ENCODE measurements at regions not wholly inside any gene's neighbourhood (a gene's known extent, or its start where the extent isn't known, plus 50 kb on each side); places are given as distances from the start of the nearest gene placed in this dataset.

GRCh38 chr2:122532481-122532880 lies 777.0 kb downstream of the TSN start:
- no peak overlapping the region for H3K27ac ChIP-seq
- no peak for TF ChIP-seq CTCF (conservative IDR thresholded peaks at IDR 0.05; ENCODE audit: low read depth)
- no peak for DNase-seq (ENCODE audit: low spot score)
- ChIA-PET CTCF (no interaction called here), POLR2A (ENCODE audit: low non-redundant PET) (no interaction called here)

- no peak overlapping the region for H3K27ac ChIP-seq
- POLR2A ChIA-PET (ENCODE audit: low non-redundant PET): no interaction called here
- CTCF ChIA-PET: no interaction called here
- TF ChIP-seq CTCF (conservative IDR thresholded peaks at IDR 0.05; ENCODE audit: low read depth): no peak
- no peak for DNase-seq (ENCODE audit: low spot score)
Observed at GRCh38 chr2:122535960-122536505, 780.6 kb downstream of the TSN start.

DNA sequence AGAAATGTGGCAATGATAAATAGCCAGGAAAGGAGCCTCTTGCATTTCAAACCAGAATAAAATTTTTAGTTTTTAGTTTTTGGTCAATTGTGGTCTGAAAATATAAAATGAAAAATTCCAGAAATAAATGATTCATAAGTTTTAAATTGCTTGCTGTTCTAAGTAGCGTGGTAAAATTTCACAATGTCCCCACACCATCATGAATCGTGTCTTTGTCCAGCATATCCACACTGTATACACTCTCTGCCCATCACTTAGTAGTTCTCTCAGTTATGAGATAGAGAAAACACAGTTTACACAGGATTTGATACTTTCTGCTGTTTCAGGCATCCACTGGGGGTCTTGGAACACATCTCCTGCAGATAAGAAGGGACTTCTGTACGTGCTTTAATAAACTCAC lies 783.9 kb downstream of the TSN start:
- ChIA-PET POLR2A (ENCODE audit: low non-redundant PET) (no interaction called here), CTCF (no interaction called here)
- TF ChIP-seq CTCF (conservative IDR thresholded peaks at IDR 0.05; ENCODE audit: low read depth): no peak
- DNase-seq (ENCODE audit: low spot score): no peak
- no peak overlapping the region for H3K27ac ChIP-seq

GRCh38 chr2:122539920-122540319 lies 784.5 kb downstream of the TSN start:
- CTCF ChIA-PET: no interaction called here
- no peak for DNase-seq (ENCODE audit: low spot score)

GRCh38 chr2:122542236-122542635 lies 786.8 kb downstream of the TSN start:
- no peak for TF ChIP-seq CTCF (conservative IDR thresholded peaks at IDR 0.05; ENCODE audit: low read depth)
- no peak overlapping the region for H3K27ac ChIP-seq
- DNase-seq (ENCODE audit: low spot score): no peak
- ChIA-PET CTCF (no interaction called here), POLR2A (ENCODE audit: low non-redundant PET) (no interaction called here)

More at GRCh38 chr2:122539920-122540319, 784.5 kb downstream of the TSN start:
- H3K27ac ChIP-seq: no peak overlapping the region
- POLR2A ChIA-PET (ENCODE audit: low non-redundant PET): no interaction called here
- TF ChIP-seq CTCF (conservative IDR thresholded peaks at IDR 0.05; ENCODE audit: low read depth): no peak

DNA sequence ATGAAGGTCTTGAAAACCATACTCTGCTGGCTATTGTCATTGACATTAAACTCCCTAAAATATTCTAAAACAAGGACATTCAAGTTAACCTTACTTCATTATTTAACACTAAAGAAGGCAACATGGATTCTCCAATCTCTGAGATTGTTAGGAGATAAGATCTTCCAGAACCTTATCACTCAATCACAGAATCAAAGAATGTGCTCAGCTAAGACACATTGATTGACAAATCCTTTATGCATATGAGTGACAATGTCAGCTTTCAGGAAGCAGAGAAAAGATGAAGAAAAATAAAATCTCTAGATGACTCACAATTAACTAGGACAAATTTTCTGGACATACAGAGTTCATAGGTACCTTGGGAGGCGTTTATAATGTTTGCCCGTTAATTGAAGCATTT lies 787.2 kb downstream of the TSN start:
- no peak overlapping the region for H3K27ac ChIP-seq
- ChIA-PET POLR2A (ENCODE audit: low non-redundant PET) (no interaction called here), CTCF (no interaction called here)
- DNase-seq (ENCODE audit: low spot score): no peak
- no peak for TF ChIP-seq CTCF (conservative IDR thresholded peaks at IDR 0.05; ENCODE audit: low read depth)

- TF ChIP-seq CTCF (conservative IDR thresholded peaks at IDR 0.05; ENCODE audit: low read depth): no peak
- no peak overlapping the region for H3K27ac ChIP-seq
- ChIA-PET CTCF (no interaction called here), POLR2A (ENCODE audit: low non-redundant PET) (no interaction called here)
- DNase-seq (ENCODE audit: low spot score): peak; percentile 8
Observed at GRCh38 chr2:122543815-122544214, 788.4 kb downstream of the TSN start.
